ENCODE measurements at regions not wholly inside any gene's neighbourhood (a gene's known extent, or its start where the extent isn't known, plus 50 kb on each side); places are given as distances from the start of the nearest gene placed in this dataset.
"Not testable (repeated sequence)": the region's sequence is repeated elsewhere in the genome, so short reads cannot be mapped to it uniquely, and the experiment has no call there.

DNA sequence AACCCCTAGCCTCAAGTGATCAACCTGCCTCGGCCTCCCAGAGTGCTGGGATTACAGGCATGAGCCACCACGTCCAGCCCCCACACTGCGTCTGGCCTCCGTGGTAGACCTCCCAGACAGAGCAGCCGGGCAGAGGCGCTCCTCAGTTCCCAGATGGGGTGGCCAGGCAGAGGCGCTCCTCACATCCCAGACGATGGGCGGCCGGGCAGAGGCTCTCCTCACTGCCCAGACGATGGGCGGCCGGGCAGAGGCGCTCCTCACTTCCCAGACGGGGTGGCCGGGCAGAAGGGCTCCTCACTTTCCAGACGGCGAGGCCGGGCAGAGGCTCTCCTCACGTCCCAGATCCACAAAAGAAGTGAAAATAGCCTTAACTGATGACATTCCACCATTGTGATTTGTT lies 266.6 kb upstream of the FRG2C start:
- not testable (repeated sequence) for H3K27ac ChIP-seq (ENCODE audit: low read depth, low read length); H3K4me1 ChIP-seq (ENCODE audit: control insufficient read depth in 1 of 2, insufficient read depth in 2 of 2, low read length in 2 of 2); H3K36me3 ChIP-seq (ENCODE audit: control insufficient read depth in 1 of 2, insufficient read depth in 2 of 2, low read length in 2 of 2); H3K27me3 ChIP-seq (ENCODE audit: control insufficient read depth in 1 of 2, insufficient read depth in 2 of 2, low read length in 2 of 2); H3K9ac ChIP-seq (ENCODE audit: low read depth in 1 of 2, low read length in 2 of 2); H3K9me3 ChIP-seq (ENCODE audit: control insufficient read depth in 1 of 2, low read length in 2 of 2); H3K4me3 ChIP-seq (ENCODE audit: low read depth in 1 of 2, low read length in 2 of 2)

DNA sequence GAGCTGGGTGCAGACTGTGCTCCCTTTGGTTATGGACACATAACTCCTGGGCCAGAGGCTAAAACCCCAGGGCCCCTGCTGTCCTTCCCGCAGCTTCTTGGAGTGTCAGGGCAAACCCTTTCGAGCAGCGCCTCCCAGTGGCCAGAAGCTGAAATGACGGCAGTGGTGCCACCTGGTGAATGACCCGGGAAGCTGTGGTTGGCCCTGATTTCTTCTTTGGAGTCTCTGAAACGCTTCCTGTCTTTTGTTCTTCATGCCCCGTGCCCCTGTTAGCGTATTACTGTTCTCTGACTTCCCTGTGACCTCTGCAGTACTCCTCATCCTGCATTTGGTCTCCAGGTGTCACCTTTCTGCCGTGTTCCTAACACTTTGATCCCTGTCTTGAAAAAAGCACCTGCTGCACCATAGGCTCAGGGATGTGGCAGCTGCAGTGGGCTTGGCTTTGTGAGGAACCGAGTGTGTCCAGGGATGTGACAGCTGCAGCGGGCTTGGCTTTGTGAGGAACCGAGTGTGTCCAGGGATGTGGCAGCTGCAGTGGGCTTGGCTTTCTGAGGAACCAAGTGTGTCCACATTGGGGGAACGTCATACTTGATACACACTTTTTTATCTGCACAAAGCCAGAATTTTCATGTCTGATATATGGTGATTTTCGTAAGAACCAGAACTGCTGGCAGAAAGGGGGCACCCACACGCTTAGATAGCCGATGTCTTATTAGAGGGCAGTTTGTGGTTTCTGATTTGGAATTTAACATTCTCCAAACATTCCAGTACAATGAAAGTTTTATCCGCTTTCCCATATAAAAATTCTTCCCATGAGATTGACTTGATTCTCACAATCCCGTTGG lies 241.8 kb upstream of the FRG2C start:
- not testable (repeated sequence) for H3K27ac ChIP-seq (ENCODE audit: low read depth, low read length); H3K4me1 ChIP-seq (ENCODE audit: control insufficient read depth in 1 of 2, insufficient read depth in 2 of 2, low read length in 2 of 2); H3K4me3 ChIP-seq (ENCODE audit: low read depth in 1 of 2, low read length in 2 of 2); H3K9me3 ChIP-seq (ENCODE audit: control insufficient read depth in 1 of 2, low read length in 2 of 2); H3K9ac ChIP-seq (ENCODE audit: low read depth in 1 of 2, low read length in 2 of 2); H3K27me3 ChIP-seq (ENCODE audit: control insufficient read depth in 1 of 2, insufficient read depth in 2 of 2, low read length in 2 of 2)
- peaks cover 0 to 18% of the 10 kb centered on the region in 2 donors for H3K36me3 ChIP-seq (ENCODE audit: control insufficient read depth in 1 of 2, insufficient read depth in 2 of 2, low read length in 2 of 2)

DNA sequence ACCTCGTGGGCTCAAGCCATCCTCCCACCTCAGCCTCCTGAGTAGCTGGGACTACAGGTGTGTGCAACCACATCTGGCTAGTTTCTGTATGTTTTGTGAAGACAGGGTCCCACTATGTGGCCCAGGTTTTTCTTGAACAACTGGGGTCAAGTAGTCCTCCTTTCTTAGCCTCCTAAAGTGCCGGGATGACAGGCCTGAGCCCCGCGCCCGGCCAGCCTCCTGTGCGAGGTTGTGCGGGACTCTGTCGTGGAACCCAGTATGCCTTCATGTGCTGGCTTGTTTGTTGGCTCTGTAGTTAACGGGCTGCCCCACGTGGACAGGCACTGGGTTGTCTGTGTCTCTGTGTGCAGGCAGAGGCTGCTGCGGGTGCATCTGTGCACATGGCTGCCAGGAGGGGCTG lies 238.7 kb upstream of the FRG2C start:
- peaks cover 0 to 25% of the 10 kb centered on the region in 2 donors for H3K36me3 ChIP-seq (ENCODE audit: control insufficient read depth in 1 of 2, insufficient read depth in 2 of 2, low read length in 2 of 2)
- not testable (repeated sequence) for H3K9me3 ChIP-seq (ENCODE audit: control insufficient read depth in 1 of 2, low read length in 2 of 2); H3K9ac ChIP-seq (ENCODE audit: low read depth in 1 of 2, low read length in 2 of 2); H3K4me3 ChIP-seq (ENCODE audit: low read depth in 1 of 2, low read length in 2 of 2); H3K4me1 ChIP-seq (ENCODE audit: control insufficient read depth in 1 of 2, insufficient read depth in 2 of 2, low read length in 2 of 2); H3K27me3 ChIP-seq (ENCODE audit: control insufficient read depth in 1 of 2, insufficient read depth in 2 of 2, low read length in 2 of 2); H3K27ac ChIP-seq (ENCODE audit: low read depth, low read length)

DNA sequence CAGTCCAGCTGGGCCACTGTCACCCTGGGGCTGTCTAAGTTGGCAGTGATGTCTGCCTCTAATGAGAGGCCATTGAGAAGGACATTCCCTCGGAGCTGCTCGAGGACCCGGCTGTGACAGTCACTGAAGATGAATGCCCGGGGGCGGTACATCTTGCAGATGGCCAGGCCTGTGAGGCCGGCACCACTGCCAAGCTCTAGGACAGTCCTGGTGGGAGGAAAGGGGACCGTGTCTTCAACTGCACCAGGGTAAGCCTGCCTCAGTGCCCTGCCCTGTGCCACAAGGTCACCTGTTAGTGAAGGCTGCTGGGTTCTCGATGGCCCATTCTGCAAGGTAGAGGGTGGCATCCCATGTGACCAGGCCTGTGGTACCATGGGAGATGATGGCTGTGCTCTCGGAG lies 236.6 kb upstream of the FRG2C start:
- peaks cover 0 to 25% of the 10 kb centered on the region in 2 donors for H3K36me3 ChIP-seq (ENCODE audit: control insufficient read depth in 1 of 2, insufficient read depth in 2 of 2, low read length in 2 of 2)

DNA sequence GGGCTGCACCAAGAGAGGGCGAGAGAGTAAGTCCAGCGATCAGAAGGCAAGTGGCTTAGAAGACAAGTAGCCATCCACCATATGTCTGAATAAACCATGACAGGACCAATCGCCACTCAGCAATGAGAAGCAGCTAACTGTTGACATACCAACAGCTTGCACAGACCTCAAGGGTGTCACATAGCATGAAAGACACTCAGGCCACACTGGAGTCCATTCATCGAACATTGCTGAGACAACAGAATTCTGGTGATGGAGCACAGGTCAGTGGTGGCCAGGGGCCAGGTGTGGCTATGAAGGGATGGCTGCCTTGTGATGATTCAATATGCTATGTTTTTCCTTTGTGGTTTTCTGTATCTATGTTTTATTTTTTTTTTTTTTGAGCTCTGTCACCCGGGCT lies 236.2 kb upstream of the FRG2C start:
- H3K4me1 ChIP-seq (ENCODE audit: control insufficient read depth in 1 of 2, insufficient read depth in 2 of 2, low read length in 2 of 2); H3K27me3 ChIP-seq (ENCODE audit: control insufficient read depth in 1 of 2, insufficient read depth in 2 of 2, low read length in 2 of 2); H3K4me3 ChIP-seq (ENCODE audit: low read depth in 1 of 2, low read length in 2 of 2); H3K9ac ChIP-seq (ENCODE audit: low read depth in 1 of 2, low read length in 2 of 2); H3K9me3 ChIP-seq (ENCODE audit: control insufficient read depth in 1 of 2, low read length in 2 of 2); H3K27ac ChIP-seq (ENCODE audit: low read depth, low read length): not testable (repeated sequence)
- H3K36me3 ChIP-seq (ENCODE audit: control insufficient read depth in 1 of 2, insufficient read depth in 2 of 2, low read length in 2 of 2) = peaks cover 0 to 25% of the 10 kb centered on the region in 2 donors

More for the DNA sequence above, 236.6 kb upstream of the FRG2C start:
- not testable (repeated sequence) for H3K27ac ChIP-seq (ENCODE audit: low read depth, low read length); H3K9ac ChIP-seq (ENCODE audit: low read depth in 1 of 2, low read length in 2 of 2); H3K9me3 ChIP-seq (ENCODE audit: control insufficient read depth in 1 of 2, low read length in 2 of 2); H3K27me3 ChIP-seq (ENCODE audit: control insufficient read depth in 1 of 2, insufficient read depth in 2 of 2, low read length in 2 of 2); H3K4me1 ChIP-seq (ENCODE audit: control insufficient read depth in 1 of 2, insufficient read depth in 2 of 2, low read length in 2 of 2); H3K4me3 ChIP-seq (ENCODE audit: low read depth in 1 of 2, low read length in 2 of 2)

DNA sequence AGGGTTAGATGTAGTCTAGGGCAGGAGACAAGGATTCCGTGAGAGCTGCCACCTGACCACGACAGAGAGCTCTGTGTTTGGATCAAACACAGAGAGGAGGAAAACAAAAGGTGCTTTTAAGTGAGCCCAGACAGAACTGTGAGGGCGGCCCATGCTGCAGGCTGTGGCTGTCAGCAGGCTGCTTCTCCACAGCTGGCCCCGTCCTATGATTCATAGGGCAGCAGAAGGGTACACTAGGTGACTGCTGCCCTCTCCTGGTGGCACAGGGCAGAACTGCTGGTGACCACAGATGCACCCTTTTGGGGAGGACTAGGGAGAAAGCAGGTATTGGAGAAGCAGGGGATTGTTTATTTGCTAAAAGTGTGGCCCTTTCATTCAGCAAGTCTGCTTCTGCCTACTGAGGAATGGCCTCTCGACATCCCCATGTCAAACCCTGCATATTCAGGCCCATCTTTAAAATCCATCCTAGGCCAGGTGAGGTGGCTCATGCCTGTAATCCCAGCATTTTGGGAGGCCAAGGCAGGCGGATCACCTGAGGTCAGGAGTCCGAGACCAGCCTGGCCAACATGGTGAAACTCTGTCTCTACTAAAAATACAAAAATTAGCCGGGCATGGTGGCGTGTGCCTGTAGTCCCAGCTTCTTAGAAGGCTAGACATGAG lies 234.4 kb upstream of the FRG2C start:
- not testable (repeated sequence) for H3K4me1 ChIP-seq (ENCODE audit: control insufficient read depth in 1 of 2, insufficient read depth in 2 of 2, low read length in 2 of 2); H3K9ac ChIP-seq (ENCODE audit: low read depth in 1 of 2, low read length in 2 of 2); H3K27ac ChIP-seq (ENCODE audit: low read depth, low read length); H3K9me3 ChIP-seq (ENCODE audit: control insufficient read depth in 1 of 2, low read length in 2 of 2); H3K27me3 ChIP-seq (ENCODE audit: control insufficient read depth in 1 of 2, insufficient read depth in 2 of 2, low read length in 2 of 2); H3K4me3 ChIP-seq (ENCODE audit: low read depth in 1 of 2, low read length in 2 of 2)
- peaks cover 0 to 25% of the 10 kb centered on the region in 2 donors for H3K36me3 ChIP-seq (ENCODE audit: control insufficient read depth in 1 of 2, insufficient read depth in 2 of 2, low read length in 2 of 2)

DNA sequence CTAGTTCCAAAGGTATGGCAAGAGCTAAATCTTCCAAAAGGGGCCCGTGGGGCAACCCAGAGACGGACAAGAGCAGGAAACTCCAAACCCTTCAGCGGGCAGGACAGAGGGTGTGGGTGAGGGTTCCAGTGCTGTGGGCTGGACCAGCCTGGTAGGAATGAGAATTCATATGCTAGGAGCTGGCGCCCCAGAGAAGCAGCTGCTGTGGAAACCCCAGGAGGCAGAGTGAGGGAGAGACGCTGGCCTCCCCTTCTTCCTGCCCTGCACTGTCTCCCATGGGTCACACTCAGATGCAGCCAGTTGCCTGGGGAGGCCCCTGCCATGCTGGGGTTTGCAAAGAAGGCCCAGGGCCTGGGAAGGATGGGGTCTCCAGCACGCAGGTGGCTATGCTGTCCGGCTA lies 233.7 kb upstream of the FRG2C start:
- H3K27ac ChIP-seq (ENCODE audit: low read depth, low read length); H3K27me3 ChIP-seq (ENCODE audit: control insufficient read depth in 1 of 2, insufficient read depth in 2 of 2, low read length in 2 of 2); H3K4me3 ChIP-seq (ENCODE audit: low read depth in 1 of 2, low read length in 2 of 2); H3K9ac ChIP-seq (ENCODE audit: low read depth in 1 of 2, low read length in 2 of 2); H3K9me3 ChIP-seq (ENCODE audit: control insufficient read depth in 1 of 2, low read length in 2 of 2); H3K4me1 ChIP-seq (ENCODE audit: control insufficient read depth in 1 of 2, insufficient read depth in 2 of 2, low read length in 2 of 2): not testable (repeated sequence)
- peaks cover 0 to 22% of the 10 kb centered on the region in 2 donors for H3K36me3 ChIP-seq (ENCODE audit: control insufficient read depth in 1 of 2, insufficient read depth in 2 of 2, low read length in 2 of 2)

DNA sequence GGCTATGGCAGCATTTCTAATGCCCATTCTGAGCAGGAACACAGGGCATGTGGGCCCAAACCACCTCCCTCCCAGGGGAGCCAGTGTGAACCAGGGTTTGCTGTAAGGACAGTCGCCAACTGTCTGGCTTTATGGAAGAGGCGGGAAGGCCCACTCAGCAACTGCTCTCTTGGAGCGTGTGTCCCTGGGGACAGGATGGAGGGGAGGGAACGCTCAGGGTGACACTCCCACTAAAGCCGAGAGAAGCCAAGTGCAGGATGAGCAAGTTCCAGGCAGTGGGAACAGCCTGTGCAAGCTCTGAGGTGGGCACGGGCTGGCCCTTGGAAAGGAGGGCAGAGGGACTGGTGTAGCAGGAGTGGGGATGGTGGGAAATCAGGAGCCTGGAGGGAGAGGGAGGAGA lies 233.0 kb upstream of the FRG2C start:
- peaks cover 0 to 15% of the 10 kb centered on the region in 2 donors for H3K36me3 ChIP-seq (ENCODE audit: control insufficient read depth in 1 of 2, insufficient read depth in 2 of 2, low read length in 2 of 2)
- H3K9ac ChIP-seq (ENCODE audit: low read depth in 1 of 2, low read length in 2 of 2); H3K4me3 ChIP-seq (ENCODE audit: low read depth in 1 of 2, low read length in 2 of 2); H3K27ac ChIP-seq (ENCODE audit: low read depth, low read length); H3K4me1 ChIP-seq (ENCODE audit: control insufficient read depth in 1 of 2, insufficient read depth in 2 of 2, low read length in 2 of 2); H3K27me3 ChIP-seq (ENCODE audit: control insufficient read depth in 1 of 2, insufficient read depth in 2 of 2, low read length in 2 of 2); H3K9me3 ChIP-seq (ENCODE audit: control insufficient read depth in 1 of 2, low read length in 2 of 2): not testable (repeated sequence)

DNA sequence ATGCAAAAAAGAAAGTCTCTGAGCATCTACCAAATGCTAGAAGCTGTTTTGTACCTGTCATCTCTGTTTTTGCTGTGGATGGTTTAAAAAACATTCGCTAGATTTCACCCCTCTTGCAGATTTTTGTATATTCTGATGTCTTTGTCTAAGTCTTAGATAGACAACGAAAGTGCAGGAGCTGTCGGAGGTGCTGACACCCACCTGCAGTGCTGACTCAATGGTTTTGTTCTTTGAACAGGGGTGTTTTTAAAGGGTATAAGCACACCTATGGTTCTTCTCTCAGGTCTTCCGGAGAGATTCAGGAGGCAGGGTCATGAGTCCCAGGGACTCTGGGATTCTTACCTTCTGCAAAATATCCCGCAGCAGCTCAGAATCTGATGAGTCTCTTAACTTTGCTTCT lies 231.7 kb upstream of the FRG2C start:
- not testable (repeated sequence) for H3K9me3 ChIP-seq (ENCODE audit: control insufficient read depth in 1 of 2, low read length in 2 of 2); H3K4me1 ChIP-seq (ENCODE audit: control insufficient read depth in 1 of 2, insufficient read depth in 2 of 2, low read length in 2 of 2); H3K27ac ChIP-seq (ENCODE audit: low read depth, low read length); H3K27me3 ChIP-seq (ENCODE audit: control insufficient read depth in 1 of 2, insufficient read depth in 2 of 2, low read length in 2 of 2); H3K9ac ChIP-seq (ENCODE audit: low read depth in 1 of 2, low read length in 2 of 2); H3K36me3 ChIP-seq (ENCODE audit: control insufficient read depth in 1 of 2, insufficient read depth in 2 of 2, low read length in 2 of 2); H3K4me3 ChIP-seq (ENCODE audit: low read depth in 1 of 2, low read length in 2 of 2)

DNA sequence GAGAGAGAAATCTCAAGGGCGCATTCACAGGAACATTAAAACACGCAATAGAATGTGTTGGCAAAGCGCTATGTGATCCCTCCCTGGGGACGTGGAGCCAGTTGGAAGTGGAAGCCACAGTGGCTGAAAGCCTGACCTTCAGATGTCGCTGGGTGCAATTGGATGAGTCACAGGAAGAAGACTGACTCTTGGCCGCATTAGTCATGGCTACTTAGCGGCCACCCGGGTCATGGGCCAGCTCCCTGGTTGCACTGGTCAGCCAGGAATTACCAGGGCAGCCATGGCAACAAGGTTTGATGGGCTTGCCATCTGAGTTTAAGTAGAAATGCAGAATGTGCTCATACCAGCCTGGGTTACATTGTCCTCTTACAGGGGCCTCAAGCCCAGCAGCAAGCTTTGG lies 231.2 kb upstream of the FRG2C start:
- not testable (repeated sequence) for H3K4me3 ChIP-seq (ENCODE audit: low read depth in 1 of 2, low read length in 2 of 2); H3K27ac ChIP-seq (ENCODE audit: low read depth, low read length)

More for the DNA sequence above, 231.2 kb upstream of the FRG2C start:
- not testable (repeated sequence) for H3K9me3 ChIP-seq (ENCODE audit: control insufficient read depth in 1 of 2, low read length in 2 of 2); H3K27me3 ChIP-seq (ENCODE audit: control insufficient read depth in 1 of 2, insufficient read depth in 2 of 2, low read length in 2 of 2); H3K9ac ChIP-seq (ENCODE audit: low read depth in 1 of 2, low read length in 2 of 2); H3K36me3 ChIP-seq (ENCODE audit: control insufficient read depth in 1 of 2, insufficient read depth in 2 of 2, low read length in 2 of 2); H3K4me1 ChIP-seq (ENCODE audit: control insufficient read depth in 1 of 2, insufficient read depth in 2 of 2, low read length in 2 of 2)

Measured in duodenal mucosa (tissue), 2 donors.